Right lobe of liver (tissue), 6 donors: ENCODE measurements at regions not wholly inside any gene's neighbourhood (a gene's known extent, or its start where the extent isn't known, plus 50 kb on each side); places are given as distances from the start of the nearest gene placed in this dataset.

Experiments used
- ATAC-seq, 4 donors: fragments of 200-7000 bp; cut with Tn5 transposase; one replicate each; pipeline ENCODE4 v1.9.1; 2020; ENCODE audit warnings: mild to moderate bottlenecking in 4 of 4, moderate library complexity in 4 of 4
- DNase-seq, 3 donors: peaks; one replicate each; pipeline ENCODE4 v3.0.0-alpha.2; 2020
- H3K27ac ChIP-seq, 3 donors: fragments of 200-600 bp; one replicate each; pipeline ENCODE4 v1.8.0; 2022
- H3K27me3 ChIP-seq, 2 donors: fragments of 200-600 bp; one replicate each; pipeline ENCODE4 v1.8.0; 2022
- H3K36me3 ChIP-seq, 4 donors: fragments of 200-600 bp; sonication (generic) in 1 of 4; one replicate each; pipeline versions ENCODE4 v1.5.1 to v1.8.0; 2017 to 2022; ENCODE audit warnings: control low read depth in 1 of 4
- H3K4me1 ChIP-seq, 4 donors: fragments of 200-600 bp; sonication (generic) in 1 of 4; one replicate each; pipeline versions ENCODE4 v1.5.1 to v1.8.0; 2017 to 2022; ENCODE audit warnings: control low read depth in 1 of 4
- H3K4me3 ChIP-seq, 3 donors: fragments of 200-600 bp; one replicate each; pipeline ENCODE4 v1.8.0; 2022
- H3K9me3 ChIP-seq, 4 donors: fragments of 200-600 bp; sonication (generic) in 1 of 4; one replicate each; pipeline versions ENCODE4 v1.5.1 to v1.8.0; 2017 to 2022; ENCODE audit warnings: control low read depth in 1 of 4
- POLR2A ChIP-seq: fragments of 450-650 bp; IDR thresholded peaks from one replicate; pipeline ENCODE4 v1.6.1; 2017; ENCODE audit warnings: antibody characterized with exemption, mild to moderate bottlenecking
- WGBS: methylation state at CpG from one replicate; pipeline ENCODE4 v1.1.6; 2018; ENCODE audit warnings: low coverage, low lambda C conversion rate; ENCODE audit not compliant: insufficient coverage; ENCODE audit errors: missing lambda C conversion rate; 5-methylcytosine and 5-hydroxymethylcytosine counted together
- intact Hi-C, 2 donors: fragments of 100-400 bp; cut with DNase I; formaldehyde crosslinking; loops; one replicate each; pipeline versions ENCODE4 v1.11.2 to v1.14.1; 2022
- TF ChIP-seq, protein P1 (sequence below), 4 donors: fragments of 200-600 bp in 3 of 4; fragments of 450-650 bp in 1 of 4; IDR thresholded peaks; one replicate each; pipeline versions ENCODE4 v1.5.1 to v1.8.0; 2016 to 2022; ENCODE audit warnings: antibody characterized with exemption in 4 of 4, mild to moderate bottlenecking in 2 of 4
- donor health status: DM: no; HTN: yes; CAD: no.
- donor health status: DM: no; HTN: no; CAD: no.
- donor health status: DM: no; HTN: no; CAD: no.
- donor health status: DM: no; HTN: yes; CAD: no.
- donor health status: DM: no; HTN: yes; CAD: no.

DNA sequence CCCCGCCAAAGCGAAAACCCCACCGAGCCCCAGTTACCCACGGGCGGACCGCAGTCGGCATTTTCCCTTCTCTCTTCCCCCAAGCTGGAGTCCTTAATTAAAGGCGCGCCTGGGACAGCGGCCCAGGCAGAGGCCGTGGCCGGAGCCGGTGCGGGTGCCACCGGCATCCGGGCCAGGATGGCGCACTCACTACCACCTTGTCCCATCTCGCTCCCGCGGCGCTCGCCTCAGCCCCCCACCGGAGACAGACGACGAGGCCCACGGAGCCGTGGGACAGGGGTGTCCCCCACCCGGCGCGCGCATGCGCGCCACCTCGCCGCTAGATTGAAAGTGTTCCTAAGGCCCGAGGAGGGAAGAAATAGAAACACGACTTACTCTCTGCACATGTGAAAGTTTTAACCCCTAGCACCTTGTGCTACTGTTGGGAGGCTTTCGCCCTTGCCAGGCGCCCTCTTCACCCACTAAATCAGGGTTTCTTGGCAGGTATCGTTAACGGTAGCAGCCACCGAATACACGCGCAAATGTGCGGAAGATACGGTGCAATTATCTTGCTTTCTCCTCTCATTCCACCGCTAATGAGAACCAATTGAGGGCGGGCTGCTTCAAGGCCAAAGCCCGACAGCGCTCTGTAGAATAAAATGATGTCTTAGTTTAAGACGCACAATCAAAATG, 64.3 kb upstream of the CCDC160 start:
- ATAC-seq: peak; percentile 48 to 71 (median 68)
- intact Hi-C loops: no loop called here
- no peaks in the 10 kb centered on the region for H3K36me3 ChIP-seq
- H3K27ac ChIP-seq: no peak overlapping the region
- H3K4me3 ChIP-seq: peak overlapping the region; percentile 23 to 47 (median 33)
- no peaks in the 10 kb centered on the region for H3K9me3 ChIP-seq
- H3K27me3 ChIP-seq: peaks cover 0 to 13% of the 10 kb centered on the region in 2 donors
- peak; percentile 32 to 58 (median 42) for DNase-seq
- WGBS: 24% methylated on average over 14 of the region's 51 CpGs
- no peaks in the 10 kb centered on the region for H3K4me1 ChIP-seq
- TF ChIP-seq, protein P1, sequence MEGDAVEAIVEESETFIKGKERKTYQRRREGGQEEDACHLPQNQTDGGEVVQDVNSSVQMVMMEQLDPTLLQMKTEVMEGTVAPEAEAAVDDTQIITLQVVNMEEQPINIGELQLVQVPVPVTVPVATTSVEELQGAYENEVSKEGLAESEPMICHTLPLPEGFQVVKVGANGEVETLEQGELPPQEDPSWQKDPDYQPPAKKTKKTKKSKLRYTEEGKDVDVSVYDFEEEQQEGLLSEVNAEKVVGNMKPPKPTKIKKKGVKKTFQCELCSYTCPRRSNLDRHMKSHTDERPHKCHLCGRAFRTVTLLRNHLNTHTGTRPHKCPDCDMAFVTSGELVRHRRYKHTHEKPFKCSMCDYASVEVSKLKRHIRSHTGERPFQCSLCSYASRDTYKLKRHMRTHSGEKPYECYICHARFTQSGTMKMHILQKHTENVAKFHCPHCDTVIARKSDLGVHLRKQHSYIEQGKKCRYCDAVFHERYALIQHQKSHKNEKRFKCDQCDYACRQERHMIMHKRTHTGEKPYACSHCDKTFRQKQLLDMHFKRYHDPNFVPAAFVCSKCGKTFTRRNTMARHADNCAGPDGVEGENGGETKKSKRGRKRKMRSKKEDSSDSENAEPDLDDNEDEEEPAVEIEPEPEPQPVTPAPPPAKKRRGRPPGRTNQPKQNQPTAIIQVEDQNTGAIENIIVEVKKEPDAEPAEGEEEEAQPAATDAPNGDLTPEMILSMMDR (IDR thresholded peaks at IDR 0.05): no peak
- no peak for TF ChIP-seq POLR2A

DNA sequence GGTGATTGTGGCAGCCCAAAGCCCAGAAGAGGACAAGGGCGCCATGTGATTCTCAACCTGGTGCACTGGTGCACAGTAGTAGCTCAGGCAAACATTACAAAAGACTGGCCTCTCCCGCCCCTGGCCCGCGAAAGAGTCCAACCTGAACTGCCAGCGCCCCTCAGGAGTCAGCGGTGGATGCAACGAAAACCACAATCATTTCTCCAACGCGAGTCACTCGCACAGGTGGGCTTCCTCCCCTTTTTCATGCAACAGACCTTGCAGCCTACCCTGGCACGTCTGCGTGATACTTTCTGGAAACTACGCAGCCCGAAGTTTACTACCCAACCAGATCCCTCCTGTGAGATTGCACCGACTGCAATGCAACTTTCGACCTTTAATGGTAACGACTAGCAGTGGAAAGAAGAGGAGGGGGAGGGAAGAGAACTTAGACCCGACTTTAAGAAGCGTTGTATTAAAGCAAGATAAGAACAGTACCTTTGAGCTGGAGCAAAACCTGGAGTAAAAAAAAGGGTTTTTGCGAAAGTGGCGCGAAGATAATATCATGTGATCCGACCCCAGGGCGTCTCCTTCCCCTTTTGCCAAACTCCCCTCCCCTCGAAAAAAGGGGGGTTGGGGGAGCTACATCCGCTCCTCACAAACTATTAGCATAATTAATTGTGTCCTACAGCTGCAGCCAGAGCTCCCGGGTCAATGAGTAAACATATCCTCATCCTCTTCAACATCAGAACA, 63.3 kb upstream of the CCDC160 start:
- ATAC-seq: no peak
- TF ChIP-seq, protein P1 (IDR thresholded peaks at IDR 0.05): no peak
- TF ChIP-seq POLR2A: no peak
- no peak overlapping the region for H3K27ac ChIP-seq
- no peaks in the 10 kb centered on the region for H3K36me3 ChIP-seq
- H3K4me1 ChIP-seq: no peaks in the 10 kb centered on the region
- H3K27me3 ChIP-seq: peaks cover 0 to 13% of the 10 kb centered on the region in 2 donors
- no peak for DNase-seq
- intact Hi-C loops: no loop called here
- H3K4me3 ChIP-seq: no peak overlapping the region
- 20% methylated on average over 20 of the region's 27 CpGs for WGBS
- H3K9me3 ChIP-seq: no peaks in the 10 kb centered on the region

DNA sequence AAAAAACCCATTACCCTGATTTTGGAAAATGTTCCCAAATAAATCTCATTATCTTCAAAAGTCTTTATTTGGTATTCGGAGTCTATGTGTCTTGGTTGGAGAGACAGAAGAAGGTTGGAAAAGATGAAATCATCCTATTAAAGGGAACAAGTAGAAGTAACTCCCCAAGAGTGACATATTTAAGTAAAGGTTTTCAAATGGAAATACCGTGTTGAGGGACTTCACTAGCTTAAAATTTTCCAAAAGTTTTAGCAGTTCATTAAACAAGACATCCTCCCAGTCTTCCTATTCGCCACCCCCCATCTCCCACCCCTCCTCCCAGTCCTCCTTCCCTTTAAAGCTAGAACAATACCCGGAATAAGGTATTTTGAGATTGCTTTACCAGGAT, 62.7 kb upstream of the CCDC160 start:
- DNase-seq (no peak), ATAC-seq (no peak)
- WGBS: 24% methylated on average over 4 of the region's 4 CpGs
- Histone ChIP-seq H3K4me1 (no peaks in the 10 kb centered on the region), H3K36me3 (no peaks in the 10 kb centered on the region), H3K27me3 (peaks cover 0 to 13% of the 10 kb centered on the region in 2 donors), H3K9me3 (no peaks in the 10 kb centered on the region), H3K27ac (no peak overlapping the region), H3K4me3 (no peak overlapping the region)
- intact Hi-C loops: no loop called here
- TF ChIP-seq, protein P1 (IDR thresholded peaks at IDR 0.05): no peak
- no peak for TF ChIP-seq POLR2A

DNA sequence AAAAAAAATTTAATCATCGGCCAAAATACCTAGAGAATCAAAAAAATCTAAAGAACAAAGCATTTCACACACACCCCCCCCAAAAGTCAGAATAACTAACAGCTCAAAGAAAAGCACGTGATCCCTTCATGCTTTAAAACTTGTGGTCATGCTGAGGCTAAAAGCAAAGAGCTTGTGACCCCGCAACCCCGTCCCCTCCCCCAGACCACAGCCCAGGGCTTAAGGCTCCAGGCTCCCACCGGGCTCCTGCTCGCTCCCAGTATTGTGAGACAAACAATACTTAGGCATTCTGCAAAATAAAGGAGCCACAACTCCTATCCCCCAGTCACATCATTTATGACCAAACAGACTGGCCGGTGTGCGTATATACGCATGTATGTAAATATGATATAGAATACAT, 62.1 kb upstream of the CCDC160 start:
- Histone ChIP-seq H3K4me3 (no peak overlapping the region), H3K9me3 (no peaks in the 10 kb centered on the region), H3K27me3 (peaks cover 0 to 13% of the 10 kb centered on the region in 2 donors), H3K36me3 (no peaks in the 10 kb centered on the region), H3K4me1 (no peaks in the 10 kb centered on the region), H3K27ac (no peak overlapping the region)
- no peak for DNase-seq
- 36% methylated on average over 9 of the region's 9 CpGs for WGBS
- no peak for ATAC-seq
- no peak for TF ChIP-seq POLR2A
- TF ChIP-seq, protein P1 (IDR thresholded peaks at IDR 0.05): no peak
- intact Hi-C loops: no loop called here
